GM18508 (cell line): ENCODE measurements at regions not wholly inside any gene's neighbourhood (a gene's known extent, or its start where the extent isn't known, plus 50 kb on each side); places are given as distances from the start of the nearest gene placed in this dataset.
"Not testable (repeated sequence)": the region's sequence is repeated elsewhere in the genome, so short reads cannot be mapped to it uniquely, and the experiment has no call there.

ENCODE experiments used
- ATAC-seq: cut with Tn5 transposase; IDR thresholded peaks from one replicate; pipeline ENCODE4 v1.9.1; 2021; ENCODE audit warnings: moderate number of reproducible peaks; ENCODE audit not compliant: insufficient read depth, unreplicated experiment

DNA sequence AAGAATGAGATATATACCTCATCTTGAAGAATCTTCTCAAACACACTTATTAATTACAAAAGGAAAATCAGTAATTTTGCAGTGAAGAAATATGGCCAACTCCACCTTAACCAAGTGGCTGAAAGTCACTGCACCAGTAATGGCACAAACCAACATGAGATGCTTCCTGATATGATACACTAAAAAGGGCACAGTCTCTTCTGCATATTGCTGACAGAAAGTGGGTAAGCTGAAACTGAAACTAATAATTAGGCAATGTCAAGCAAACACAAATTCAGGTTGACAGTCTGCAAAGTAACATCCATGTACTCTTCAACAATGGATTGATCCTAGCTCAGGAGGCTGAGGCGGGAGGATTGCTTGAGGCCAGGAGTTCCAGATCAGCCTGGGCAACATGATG, 56.1 kb downstream of the ZNF22 start:
- not testable (repeated sequence) for ATAC-seq

DNA sequence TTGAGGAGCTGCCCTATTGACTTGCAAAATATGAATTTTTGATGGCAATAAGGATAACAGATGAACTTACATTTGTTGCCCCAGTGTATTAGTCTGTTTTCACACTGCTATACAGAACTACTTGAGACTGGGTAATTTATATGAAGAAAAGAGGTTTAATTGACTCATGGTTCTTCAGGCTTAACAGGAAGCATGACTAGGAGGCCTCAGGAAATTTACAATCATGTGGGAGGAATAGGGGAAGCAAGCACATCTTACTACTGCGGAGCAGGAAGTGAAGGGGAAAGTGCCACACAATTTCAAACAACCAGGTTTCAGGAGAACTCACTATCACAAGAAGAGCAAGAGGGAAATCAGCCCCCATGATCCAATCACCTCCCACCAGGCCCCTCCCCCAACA, 57.9 kb downstream of the ZNF22 start:
- ATAC-seq: no peak

DNA sequence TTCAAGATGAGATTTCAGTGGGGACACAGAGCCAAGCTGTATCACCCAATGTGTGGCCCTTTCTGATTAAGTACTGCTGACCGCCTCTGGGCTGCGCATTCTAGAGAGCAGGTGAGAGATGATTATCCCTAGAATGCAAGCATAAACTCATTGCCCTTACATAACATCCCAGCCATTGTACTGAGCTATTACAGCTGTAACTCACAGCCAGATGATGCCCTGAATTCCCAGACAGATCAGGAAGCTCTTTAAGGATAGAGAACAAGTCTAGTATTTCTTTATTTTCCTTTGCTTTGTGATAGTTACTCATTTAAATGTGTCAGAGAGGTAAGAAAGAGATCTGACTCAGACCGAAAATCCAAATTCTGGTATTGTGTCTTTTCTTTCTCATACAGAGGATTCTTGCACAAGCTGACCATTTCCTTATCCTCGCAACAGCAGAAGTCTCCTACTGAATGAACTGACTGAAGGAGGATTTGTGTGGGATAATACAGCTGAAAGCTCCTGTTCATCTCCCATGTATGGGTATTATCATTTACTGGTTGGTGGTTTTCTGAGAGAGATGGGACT, 58.4 kb downstream of the ZNF22 start:
- ATAC-seq: no peak

DNA sequence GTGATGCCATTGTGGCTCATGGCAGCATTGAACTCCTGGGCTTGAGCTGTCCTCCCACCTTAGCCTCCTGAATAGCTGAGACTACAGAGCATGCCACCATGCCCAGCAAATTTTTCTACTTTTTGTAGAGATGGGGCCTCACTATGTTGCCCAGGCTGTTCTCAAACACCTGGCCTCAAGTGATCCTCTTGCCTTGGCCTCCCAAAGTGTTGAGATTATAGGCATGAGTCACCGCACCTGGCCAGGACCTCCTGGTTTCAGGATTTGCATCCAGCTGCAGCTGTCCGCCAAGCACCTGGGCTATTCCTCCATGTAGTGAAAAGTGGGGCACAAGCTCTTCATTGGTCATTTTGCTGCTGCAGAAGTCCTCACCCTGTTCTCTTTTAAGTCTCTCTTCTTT, 58.9 kb downstream of the ZNF22 start:
- ATAC-seq: no peak

DNA sequence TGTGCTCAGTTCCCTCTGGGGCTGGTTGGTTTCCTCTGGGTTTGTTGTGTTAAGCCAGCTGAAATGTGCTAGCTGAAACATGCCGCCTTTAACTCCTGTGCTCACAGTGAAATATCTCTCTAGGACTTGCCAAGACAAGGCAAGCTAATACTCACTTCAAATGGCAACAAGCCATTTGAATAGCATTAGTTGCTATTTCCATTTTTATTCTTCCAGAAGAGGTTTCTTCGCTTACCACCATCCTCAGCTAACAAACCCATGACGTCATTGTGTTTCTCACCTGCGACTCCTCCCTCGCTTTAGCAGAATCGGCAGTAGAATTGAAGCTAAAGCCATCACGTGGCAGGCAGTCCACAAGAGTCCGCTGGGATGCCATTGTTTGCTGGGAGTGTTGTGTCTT, 61.3 kb downstream of the ZNF22 start:
- ATAC-seq: no peak

DNA sequence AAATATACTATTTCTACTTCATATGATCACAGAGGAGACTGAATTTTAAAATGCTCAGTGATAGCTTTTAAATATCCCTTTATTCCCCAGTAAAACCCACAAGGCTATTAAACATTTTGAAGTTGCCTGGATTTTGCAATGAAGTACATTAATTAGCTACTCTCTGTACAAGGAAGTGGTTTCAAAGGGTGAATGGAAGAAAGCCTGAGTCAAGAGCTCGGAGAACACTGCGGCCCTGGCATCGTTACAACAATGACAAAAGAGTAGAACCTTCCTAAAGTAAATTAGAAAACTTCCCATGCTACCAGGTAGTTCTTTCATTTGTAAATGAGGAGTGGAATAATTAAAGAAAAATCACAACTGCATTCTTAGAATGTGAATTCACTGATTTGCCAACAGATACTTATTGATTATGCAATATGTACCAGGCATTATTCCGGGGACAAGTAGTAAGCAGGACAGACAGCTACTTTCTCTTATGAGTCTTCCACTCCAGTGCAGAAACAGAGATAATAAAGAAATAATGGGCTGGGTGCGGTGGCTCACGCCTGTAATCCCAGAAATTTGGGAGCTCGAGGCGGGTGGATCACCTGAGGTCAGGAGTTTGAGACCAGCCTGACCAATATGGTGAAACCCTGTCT, 63.0 kb downstream of the ZNF22 start:
- ATAC-seq: no peak

DNA sequence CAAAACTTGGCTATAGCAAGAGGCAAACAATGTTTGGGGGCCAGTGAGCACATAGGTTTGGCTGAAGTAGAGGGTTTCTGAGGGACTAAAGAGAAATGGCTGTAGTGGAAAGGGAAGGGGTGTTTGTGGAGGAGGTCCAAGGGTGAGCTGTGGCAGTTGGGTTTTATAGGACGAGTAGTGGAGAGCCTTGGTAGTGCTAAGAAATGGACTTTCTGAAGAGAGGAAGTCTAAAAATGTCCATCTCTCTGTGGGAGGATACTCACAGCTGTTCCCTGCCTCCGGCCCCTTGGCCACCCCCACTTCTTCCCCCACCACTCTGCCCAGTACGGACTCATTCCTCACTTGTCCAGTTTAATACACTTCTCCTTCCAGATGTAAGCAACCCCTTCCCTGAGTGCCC, 64.3 kb downstream of the ZNF22 start:
- no peak for ATAC-seq

DNA sequence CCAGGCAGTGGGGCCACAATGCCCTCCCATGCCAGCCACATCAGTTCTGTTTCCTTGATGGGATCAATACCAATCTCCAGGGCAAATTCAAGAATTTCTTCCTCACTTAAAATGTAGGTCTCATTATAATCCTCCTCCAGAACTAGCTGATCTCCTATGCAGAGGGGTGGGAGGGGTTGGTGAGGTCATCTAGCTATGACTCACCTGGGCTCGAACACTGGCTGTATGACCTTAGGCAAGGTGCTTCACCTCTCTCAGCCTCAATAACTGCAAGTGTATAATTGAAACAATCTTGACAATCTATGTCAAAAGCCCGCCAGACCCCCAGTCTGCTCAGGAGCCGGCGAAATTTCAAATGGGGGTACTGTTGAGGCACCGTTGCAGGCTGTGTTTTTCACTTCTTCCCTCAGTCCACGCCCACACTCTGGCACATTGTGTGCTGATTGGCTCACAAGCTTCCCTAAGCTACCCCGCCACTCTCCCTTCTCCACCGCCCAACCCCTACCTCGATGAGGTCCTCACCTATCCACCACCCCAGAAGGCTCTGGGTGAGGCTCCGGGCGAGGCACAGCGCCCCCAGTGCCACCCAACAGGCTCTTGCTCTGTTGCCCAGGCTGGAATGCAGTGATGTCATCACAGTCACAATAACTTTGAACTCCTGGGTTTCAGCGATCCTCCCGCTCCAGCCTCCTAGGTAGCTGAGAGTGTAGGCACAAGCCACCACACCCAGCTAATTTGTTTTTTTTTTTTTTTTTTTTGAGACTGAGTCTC, 70.5 kb downstream of the ZNF22 start:
- no peak for ATAC-seq

DNA sequence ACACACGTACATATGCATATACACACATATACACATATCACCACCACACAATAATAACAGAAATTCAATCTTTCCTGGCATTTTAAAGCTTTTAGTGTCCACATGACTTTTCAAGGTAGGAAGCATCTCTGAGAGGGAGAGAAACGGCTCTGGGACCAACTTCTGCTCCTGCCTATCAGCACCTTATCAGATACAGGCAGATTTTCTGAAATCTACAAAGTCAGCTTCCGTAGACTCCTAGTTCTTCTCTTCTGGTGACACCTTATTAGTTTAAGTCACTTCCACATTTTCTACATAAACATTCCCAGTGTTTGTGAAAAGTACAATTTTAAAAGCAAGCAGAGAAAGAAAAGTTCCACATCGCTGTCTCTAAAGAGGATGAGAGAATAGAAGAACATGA, 74.5 kb downstream of the ZNF22 start:
- ATAC-seq: no peak

DNA sequence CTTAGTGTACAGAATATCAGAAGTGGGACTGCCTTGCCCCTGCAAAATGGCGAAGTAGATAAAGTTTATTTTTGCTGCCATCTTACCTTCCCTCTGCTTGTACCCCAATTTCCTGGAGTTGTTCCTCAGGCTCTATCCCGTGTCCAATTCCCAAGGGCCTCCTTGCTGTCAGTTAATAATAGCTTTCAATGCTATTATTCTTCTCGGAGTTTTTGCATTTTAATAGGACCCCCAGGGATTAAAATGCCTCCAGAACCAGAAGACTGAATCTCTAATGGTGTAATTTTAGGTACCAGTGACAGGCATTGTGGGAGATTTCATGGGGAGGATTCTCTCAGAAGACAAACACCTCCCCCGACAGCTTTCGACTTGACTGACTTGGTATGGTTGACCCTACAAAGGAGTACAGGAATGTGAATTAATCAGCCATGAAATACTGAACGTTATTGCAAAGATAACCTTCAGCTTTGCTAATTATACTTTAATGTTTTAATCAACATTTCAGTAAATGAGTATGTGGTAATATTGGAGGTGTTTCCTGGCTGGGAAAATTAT, 75.2 kb downstream of the ZNF22 start:
- ATAC-seq: no peak

DNA sequence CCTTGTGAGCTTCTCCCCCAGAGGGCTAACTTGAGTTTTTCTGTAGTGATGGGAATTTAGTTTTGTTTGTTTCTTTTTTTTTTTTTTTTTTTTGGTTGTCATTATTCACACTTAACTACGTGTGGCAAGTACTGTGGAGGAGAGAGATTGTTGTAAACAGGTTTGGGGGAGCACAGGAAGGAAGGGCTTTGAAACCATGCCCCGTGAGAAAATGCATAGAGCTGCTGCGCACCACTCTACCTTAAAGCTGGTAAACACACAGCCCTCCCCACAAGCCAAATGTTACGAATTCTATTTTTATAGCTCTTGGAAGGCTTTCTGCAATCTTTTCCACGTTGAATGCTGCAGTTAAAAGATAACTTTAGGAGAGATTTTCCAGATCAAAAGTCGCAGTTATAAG, 76.2 kb downstream of the ZNF22 start:
- ATAC-seq: no peak

DNA sequence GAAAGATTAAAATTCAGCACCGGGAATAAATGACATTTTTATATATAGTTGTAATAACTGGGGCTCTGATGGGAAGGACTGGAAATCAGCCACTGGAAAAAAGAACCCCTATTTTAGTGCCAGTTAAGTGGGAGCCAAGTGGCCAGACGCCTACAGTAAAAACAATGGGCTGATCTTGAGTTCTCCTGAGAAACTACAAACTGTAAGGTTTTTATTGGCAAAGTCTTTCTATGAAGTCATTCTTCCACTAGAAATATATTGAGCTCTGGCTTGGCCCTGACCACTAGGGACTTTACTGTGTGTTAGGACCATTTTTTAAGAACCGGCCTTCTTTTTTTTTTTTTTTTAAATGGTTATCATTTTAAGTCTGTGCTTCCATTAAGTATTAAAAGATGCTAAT, 79.6 kb downstream of the ZNF22 start:
- no peak for ATAC-seq

DNA sequence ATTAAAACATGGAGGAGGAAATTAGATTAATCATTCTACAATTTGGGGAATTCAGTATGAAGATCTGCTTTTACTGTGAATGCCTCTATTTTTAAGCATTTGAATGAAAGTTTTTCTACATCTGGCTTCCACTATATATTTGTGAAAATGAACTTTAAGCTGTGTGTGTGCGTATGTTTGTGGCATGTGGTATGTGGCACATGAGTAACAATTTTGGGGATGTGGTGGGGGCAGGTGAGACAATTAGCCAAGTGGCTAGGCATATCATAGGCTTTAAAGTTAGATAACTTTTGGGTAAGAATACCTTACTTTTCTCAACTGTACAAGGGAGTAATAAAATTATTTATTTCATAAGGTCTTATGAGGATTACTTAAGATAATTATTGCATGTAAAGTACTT, 81.5 kb downstream of the ZNF22 start:
- no peak for ATAC-seq

DNA sequence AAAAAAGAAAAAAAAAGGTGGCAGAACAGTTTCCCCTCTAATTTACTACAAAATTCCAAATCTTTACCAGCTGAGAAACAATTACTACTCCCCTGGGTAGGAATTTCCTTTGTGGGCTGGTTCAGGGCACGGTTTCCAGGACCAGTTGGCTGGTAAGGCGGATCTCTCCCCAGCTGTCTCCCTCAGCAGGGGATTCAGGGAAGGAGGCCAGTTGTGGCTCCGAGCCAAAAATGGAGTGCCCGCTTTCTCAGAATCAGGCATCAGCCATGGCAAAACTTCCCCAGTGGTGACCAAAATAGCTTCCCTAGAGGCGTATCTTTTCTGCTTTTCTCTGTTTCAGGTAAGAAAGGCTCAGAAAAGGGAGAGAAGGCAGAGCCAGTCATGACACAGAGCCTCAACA, 91.2 kb downstream of the ZNF22 start:
- ATAC-seq: no peak

DNA sequence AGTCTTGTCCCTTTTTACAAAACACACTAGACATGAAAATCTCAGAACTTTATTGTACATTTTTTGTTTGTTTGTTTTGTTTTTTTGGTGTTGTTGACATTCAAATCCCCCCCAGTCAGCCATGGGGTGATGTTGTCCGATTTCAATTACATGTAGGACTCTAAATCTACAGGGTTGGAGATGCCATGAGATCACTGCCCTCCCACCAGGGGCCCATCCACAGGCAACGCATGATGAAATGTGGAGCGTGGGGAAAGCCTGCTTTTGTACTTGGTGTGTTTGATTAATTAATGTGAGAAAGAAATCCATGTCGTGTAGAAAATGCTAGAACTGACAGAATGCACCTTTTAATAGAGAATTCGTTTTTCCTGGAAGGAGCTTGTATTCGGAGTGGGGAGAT, 93.2 kb downstream of the ZNF22 start:
- ATAC-seq: no peak

DNA sequence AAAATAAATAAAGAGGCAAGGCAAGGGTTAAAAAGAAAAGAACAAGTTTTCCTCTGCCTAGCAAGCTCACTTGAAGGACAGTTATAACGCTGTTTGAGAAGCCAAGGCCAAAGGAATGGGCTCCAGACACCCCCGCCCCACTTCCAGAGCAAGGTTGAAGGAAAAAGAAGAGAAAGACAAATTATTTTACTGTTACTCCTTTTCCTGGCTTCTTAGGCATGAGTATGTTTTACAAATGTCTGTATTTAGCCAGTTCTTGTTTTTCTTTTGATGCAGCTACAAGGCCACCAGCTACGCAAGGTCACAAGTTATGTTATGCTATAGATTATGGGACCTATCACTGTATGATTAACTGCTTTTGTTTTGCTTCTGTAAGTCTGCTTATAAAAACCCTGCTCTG, 94.6 kb downstream of the ZNF22 start:
- ATAC-seq: no peak

DNA sequence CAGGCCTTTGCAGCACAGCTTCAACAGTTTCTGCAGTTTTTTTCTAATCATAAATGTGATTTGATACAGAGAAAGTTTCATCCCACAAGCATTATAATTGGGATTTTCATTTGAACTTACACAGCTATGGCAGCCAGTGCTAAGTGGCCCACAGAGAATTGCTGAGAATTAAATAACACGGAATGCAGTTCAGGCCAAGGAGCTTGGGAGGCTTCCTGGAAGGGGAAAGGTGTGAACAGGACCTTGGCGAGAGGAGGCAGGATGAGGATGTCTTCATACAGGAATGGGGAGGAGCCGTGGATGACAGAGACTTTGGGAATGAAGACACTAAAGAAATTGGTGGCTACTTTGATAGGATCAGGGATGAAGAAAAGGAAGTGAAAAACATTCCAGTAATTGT, 95.3 kb downstream of the ZNF22 start:
- no peak for ATAC-seq

DNA sequence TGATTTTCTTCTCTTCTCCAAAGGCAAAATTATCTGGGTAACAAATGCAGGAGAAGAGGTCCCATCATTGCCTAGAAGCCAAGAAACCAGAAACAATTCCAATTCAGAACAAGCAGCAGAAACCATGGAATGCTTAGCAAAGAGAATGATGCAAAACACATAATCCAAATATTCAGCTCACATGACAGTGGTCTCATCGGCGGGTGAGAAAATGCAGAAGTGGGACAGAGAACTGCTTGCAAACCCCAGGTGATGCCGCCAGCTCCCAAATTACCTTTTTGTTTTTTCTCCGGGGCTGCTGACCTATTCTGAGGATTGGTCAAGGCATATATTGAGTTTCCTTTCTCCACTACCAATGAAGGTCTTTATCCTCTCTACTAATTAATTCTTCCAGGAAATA, 99.7 kb downstream of the ZNF22 start:
- ATAC-seq: no peak

DNA sequence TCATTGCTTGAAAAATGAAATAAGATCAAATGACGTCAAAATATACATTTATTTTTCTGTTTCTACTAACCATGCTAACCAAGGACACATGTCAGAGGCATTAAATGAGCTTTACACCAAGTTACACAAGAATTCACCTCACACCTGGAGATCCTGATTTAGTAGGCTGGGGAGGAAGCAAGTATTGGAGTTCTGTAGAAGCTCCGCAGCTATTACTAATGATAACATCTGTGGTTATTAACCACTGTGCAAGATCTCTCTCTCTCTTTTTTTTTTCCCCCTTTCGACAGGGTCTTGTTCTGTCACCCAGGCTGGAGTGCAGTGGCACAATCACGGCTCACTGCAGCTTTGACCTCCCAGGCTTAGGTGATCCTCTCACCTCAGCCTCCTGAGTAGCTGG, 104.0 kb downstream of the ZNF22 start:
- no peak for ATAC-seq

DNA sequence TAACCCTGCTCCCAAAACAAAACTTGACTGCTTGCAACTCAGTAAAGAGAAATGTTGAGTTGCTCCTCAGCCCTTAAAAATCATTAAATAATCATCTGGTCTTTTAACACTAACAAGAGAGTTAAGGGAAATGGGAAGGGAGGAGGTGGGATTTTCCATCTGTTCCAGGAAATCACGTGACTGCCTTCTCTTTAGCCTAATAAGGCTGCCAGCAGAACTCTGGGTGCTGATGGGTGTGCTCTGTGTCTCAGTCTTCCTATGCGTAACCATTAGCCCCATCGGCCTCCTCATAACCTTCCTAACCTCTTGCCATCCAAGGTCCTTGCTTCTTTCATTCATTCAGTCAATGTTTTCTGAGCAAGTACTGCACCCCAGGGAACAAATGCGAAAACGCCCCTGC, 104.6 kb downstream of the ZNF22 start:
- ATAC-seq: not testable (repeated sequence)

DNA sequence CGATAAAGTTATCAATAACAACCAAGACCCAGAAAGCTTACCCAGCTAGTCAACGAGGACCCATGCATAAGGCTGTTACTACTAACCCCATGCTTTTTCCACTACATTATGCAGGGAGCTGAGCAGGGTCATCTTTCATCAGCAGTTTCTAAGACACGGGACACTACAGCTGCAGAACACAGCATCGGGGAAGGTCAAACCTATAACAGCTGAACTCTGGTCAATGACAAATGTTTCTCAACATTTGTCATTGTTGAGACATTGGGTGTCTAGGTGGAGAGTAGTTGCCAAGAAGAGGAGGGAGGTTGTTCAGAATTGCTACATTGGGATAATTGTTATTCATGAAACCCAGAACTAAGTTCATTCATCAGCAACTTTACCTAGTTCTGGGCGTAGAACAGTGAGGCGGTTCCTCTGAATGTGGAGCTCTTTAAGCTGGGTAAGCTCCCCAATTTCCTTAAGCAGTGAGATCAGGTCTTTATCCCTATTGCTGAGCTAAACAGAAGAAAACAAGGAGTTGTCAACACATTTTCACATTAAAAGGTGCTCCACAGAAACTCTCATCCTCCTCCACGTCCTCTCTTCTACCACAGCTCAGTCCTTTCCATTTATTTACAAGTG, 105.6 kb downstream of the ZNF22 start:
- ATAC-seq: no peak
